ENCODE measurements at regions not wholly inside any gene's neighbourhood (a gene's known extent, or its start where the extent isn't known, plus 50 kb on each side); places are given as distances from the start of the nearest gene placed in this dataset.

DNA sequence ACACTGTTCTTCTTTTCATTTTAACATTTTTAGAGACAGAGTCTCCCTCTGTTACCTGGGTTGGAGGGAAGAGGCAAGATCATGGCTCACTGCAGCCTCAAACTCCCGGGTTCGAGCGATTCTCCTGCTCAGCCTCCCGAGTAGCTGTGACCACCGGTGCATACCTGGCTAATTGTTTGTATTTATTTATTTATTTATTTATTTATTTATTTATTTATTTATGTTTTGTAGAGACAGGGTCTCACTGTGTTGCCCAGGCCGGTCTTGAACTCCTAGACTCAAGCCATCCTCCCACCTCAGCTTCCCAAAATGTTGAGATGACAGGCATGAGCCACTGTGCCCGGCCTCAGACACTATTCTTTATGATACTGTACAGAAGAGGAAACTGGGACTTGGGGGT lies 1176.6 kb upstream of the AUTS2 start:
- TF ChIP-seq, protein P1, sequence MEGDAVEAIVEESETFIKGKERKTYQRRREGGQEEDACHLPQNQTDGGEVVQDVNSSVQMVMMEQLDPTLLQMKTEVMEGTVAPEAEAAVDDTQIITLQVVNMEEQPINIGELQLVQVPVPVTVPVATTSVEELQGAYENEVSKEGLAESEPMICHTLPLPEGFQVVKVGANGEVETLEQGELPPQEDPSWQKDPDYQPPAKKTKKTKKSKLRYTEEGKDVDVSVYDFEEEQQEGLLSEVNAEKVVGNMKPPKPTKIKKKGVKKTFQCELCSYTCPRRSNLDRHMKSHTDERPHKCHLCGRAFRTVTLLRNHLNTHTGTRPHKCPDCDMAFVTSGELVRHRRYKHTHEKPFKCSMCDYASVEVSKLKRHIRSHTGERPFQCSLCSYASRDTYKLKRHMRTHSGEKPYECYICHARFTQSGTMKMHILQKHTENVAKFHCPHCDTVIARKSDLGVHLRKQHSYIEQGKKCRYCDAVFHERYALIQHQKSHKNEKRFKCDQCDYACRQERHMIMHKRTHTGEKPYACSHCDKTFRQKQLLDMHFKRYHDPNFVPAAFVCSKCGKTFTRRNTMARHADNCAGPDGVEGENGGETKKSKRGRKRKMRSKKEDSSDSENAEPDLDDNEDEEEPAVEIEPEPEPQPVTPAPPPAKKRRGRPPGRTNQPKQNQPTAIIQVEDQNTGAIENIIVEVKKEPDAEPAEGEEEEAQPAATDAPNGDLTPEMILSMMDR (conservative IDR thresholded peaks at IDR 0.05; ENCODE audit: low read length), result no peak
- TF ChIP-seq EZH2phosphoT487 (IDR thresholded peaks at IDR 0.05; ENCODE audit: borderline replicate concordance), result no peak
